ENCODE measurements at regions not wholly inside any gene's neighbourhood (a gene's known extent, or its start where the extent isn't known, plus 50 kb on each side); places are given as distances from the start of the nearest gene placed in this dataset.
"Not testable (repeated sequence)": the region's sequence is repeated elsewhere in the genome, so short reads cannot be mapped to it uniquely, and the experiment has no call there.

DNA sequence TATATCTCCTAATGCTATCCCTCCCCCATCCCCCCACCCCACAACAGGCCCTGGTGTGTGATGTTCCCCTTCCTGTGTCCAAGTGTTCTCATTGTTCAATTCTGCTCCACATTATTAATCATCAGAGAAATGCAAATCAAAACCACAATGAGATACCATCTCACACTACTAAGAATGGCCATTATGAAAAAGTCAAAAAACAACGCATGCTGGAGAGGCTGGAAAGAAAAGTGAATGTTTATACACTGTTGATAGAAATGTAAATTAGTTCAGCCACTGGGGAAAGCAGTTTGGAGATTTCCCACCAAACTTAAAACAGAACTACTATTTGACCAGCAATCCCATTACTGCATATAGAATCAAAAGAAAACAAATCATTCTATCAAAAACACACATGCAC is 172.1 kb upstream of the ZNF385D start:
- TF ChIP-seq, protein P1, sequence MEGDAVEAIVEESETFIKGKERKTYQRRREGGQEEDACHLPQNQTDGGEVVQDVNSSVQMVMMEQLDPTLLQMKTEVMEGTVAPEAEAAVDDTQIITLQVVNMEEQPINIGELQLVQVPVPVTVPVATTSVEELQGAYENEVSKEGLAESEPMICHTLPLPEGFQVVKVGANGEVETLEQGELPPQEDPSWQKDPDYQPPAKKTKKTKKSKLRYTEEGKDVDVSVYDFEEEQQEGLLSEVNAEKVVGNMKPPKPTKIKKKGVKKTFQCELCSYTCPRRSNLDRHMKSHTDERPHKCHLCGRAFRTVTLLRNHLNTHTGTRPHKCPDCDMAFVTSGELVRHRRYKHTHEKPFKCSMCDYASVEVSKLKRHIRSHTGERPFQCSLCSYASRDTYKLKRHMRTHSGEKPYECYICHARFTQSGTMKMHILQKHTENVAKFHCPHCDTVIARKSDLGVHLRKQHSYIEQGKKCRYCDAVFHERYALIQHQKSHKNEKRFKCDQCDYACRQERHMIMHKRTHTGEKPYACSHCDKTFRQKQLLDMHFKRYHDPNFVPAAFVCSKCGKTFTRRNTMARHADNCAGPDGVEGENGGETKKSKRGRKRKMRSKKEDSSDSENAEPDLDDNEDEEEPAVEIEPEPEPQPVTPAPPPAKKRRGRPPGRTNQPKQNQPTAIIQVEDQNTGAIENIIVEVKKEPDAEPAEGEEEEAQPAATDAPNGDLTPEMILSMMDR (IDR thresholded peaks at IDR 0.05), result not testable (repeated sequence)
- TF ChIP-seq POLR2AphosphoS5 (IDR thresholded peaks at IDR 0.05), result not testable (repeated sequence)

Measured in stomach (tissue), 4 donors.